Hepatic stellate cell (primary cell): ENCODE measurements at regions not wholly inside any gene's neighbourhood (a gene's known extent, or its start where the extent isn't known, plus 50 kb on each side); places are given as distances from the start of the nearest gene placed in this dataset.
"Not testable (repeated sequence)": the region's sequence is repeated elsewhere in the genome, so short reads cannot be mapped to it uniquely, and the experiment has no call there.

Source experiments
- DNase-seq: peaks from one replicate; pipeline ENCODE4 v3.0.0; 2011; ENCODE audit warnings: low spot score

GRCh38 chr1:101483982-101484688 is 247.3 kb downstream of the S1PR1 start:
- DNase-seq = no peak

DNA sequence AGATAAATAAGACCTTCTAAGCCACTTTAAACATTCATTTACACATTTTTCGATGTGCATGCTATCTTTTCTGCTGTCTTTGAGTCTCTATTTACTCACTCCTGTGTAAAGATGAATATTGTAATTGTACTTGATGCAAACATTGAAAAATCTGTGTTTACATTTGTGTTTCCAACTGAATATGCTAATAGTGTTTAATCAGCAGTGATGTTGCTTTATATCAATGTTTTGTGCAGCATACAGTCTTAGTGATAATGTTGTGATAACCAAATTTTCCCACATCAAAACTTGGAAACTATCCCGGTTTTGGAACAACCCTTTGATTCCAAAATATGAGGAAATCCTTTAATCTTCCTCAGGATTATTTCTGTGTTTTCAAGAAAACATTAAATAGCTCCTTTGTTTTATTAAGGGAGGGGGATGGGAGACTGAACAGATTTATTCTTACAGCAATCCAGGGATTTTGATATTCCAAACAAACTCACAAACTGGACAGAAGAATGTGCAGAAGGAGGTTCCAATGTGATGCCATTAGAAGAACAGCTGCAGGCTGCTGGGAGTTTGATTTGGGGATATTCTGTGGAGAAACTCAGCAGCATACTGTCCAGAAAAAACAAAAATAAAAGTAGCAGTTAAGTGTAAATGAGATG is 248.0 kb downstream of the S1PR1 start:
- DNase-seq = no peak

GRCh38 chr1:101485712-101486111 is 248.9 kb downstream of the S1PR1 start:
- no peak for DNase-seq

- not testable (repeated sequence) for DNase-seq
Observed at GRCh38 chr1:101492144-101492543, 255.3 kb downstream of the S1PR1 start.

- not testable (repeated sequence) for DNase-seq
Observed at GRCh38 chr1:101493920-101494319, 257.1 kb downstream of the S1PR1 start.

GRCh38 chr1:101496109-101496508 is 259.3 kb downstream of the S1PR1 start:
- DNase-seq = no peak

- no peak for DNase-seq
Observed at GRCh38 chr1:101497881-101498559, 261.2 kb downstream of the S1PR1 start.

- DNase-seq = not testable (repeated sequence)
Observed at GRCh38 chr1:101504106-101504505, 267.3 kb downstream of the S1PR1 start.

GRCh38 chr1:101505240-101505639 is 268.4 kb downstream of the S1PR1 start:
- DNase-seq = not testable (repeated sequence)

DNA sequence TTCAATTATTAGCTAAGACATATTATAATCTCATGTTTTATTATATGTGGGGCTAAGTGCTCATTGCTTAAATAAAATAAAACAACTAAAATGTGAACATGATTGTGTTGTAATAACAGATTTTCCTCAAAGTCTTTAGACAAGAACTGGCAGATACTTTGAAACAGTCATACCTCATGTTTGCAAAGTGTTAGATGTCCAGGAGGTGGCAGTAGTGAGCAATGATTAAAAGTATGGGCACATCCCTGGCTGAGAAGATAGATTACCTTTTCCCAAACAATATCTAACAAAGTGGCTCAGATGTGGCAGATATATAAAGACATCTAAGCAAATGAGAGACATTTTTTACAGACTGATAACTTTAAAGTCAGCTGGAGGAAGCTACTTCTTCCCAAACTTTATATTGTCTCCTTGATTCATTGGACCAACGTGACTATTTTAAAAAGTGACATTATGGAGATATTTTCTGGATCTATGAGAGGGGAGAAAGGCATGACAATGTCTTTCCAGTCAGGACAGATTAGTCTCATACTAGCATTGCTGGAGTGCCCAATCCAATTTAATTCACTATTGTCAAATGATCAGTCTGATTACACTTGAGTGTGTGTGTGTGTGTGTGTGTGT is 269.8 kb downstream of the S1PR1 start:
- peak; percentile 4 for DNase-seq

- no peak for DNase-seq
Observed at GRCh38 chr1:101507547-101507971, 270.7 kb downstream of the S1PR1 start.

DNA sequence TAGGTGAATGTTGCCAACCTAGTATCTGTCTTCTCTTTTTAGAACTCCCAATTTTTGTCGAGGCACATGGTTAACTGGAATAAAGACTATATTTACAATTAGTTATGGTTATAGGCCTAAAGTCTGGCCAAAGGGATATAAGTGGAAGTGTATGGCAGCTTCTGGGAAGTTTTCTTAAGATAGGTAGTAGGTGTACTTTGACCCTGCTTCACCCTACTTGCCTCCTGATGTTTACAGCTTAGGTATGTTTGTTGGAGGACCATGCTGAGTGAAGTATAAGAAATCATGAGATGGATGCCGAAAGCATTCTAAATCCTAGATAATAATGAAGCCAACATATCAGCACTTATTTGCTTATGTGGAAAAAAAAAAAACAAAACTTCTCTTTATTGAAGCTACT is 272.1 kb downstream of the S1PR1 start:
- no peak for DNase-seq

DNA sequence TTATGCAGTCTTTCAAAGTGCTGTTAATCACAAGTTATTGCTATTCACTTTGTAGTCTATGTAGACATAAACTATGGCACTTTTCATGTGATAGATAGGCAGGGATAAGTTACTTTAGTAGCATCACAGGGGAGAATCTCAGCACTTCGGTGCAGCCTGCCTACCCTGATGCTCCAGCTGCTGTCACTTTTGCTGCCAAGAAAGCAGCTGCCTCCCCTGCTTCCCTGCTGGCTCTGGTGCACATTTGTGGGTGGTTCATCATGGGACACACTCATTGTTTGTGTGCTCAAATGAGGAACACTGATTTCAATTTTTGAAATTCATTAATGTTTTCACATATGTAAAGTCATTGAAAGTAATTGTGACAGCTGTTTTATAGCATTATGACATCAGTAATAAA is 272.6 kb downstream of the S1PR1 start:
- DNase-seq = no peak

- DNase-seq = no peak
Observed at GRCh38 chr1:101511202-101511891, 274.5 kb downstream of the S1PR1 start.

- DNase-seq = peak; percentile 6
Observed at GRCh38 chr1:101520302-101520701, 283.5 kb downstream of the S1PR1 start.

- no peak for DNase-seq
Observed at GRCh38 chr1:101522486-101522885, 285.7 kb downstream of the S1PR1 start.

- DNase-seq = no peak
Observed at GRCh38 chr1:101526813-101527212, 290.0 kb downstream of the S1PR1 start.

DNA sequence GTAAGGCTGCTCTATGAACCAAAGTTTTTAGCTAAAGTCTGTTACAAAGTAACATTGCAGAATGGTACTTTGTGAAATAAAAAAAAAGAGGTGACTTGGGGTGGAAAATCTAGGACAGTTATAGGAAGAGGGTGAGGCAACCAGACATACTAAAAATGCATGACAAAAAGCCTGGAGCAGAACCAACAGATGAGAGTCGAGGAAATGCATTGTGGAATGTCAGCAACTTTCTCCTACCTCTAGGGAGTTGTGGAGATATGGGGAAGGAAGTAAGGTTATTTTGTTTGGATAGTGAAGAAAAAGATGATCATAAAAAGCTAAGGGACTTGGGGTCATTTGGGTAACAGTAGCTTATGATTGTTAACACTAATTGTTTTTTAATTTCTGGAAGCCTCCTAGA is 295.6 kb downstream of the S1PR1 start:
- no peak for DNase-seq

DNA sequence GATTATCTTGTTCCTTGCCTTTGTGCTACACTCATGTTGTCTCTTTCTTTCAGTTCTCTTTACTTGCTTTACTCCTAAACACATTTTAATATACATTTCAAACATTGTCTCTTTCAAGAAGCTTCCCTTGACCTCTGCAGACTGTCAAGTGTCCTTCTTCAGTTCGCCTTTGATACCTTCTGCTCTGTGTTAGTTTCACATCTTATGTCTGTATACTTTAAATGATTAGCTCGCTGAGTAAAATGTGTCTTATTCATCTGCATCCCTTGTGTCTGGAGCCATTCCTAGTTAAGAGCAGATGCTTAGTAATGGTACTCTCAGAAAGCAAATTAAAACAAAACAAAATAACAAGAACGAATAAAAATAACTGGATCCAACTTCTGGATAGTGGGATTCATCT is 303.3 kb downstream of the S1PR1 start:
- no peak for DNase-seq

GRCh38 chr1:101546885-101547284 is 310.1 kb downstream of the S1PR1 start:
- DNase-seq = no peak

- DNase-seq = no peak
Observed at GRCh38 chr1:101547357-101547756, 310.5 kb downstream of the S1PR1 start.

- DNase-seq = no peak
Observed at GRCh38 chr1:101548376-101548775, 311.6 kb downstream of the S1PR1 start.
